GM10266 (cell line): ENCODE measurements at regions not wholly inside any gene's neighbourhood (a gene's known extent, or its start where the extent isn't known, plus 50 kb on each side); places are given as distances from the start of the nearest gene placed in this dataset.

Experiments used
- DNase-seq: peaks from one replicate; pipeline ENCODE4 v3.0.0; 2012; ENCODE audit errors: extremely low spot score
- TF ChIP-seq, protein P1 (sequence below): IDR thresholded peaks from 2 replicates; pipeline ENCODE4 v1.5.1; 2012; ENCODE audit warnings: mild to moderate bottlenecking, low read depth; ENCODE audit not compliant: control insufficient read depth, insufficient read depth; ENCODE audit errors: missing control alignments

DNA sequence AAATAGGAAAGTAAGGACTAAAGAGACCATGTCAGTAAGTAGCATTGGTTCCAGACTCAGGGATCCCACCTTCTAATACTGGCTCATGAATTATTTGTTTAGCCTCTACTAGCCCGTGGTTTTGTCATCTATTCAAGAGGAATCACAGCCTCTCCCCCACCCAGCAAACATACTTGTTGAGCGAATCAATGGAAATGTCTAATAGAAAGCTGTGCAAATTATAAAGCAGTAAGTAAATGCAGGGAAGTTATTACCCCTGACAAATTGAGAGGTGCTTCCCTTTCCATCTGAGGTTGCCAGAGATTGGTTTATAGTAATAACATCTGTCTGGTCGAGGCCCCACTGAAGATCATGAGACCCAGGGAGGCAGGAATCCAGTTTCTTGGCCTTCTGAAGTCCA is 219.3 kb upstream of the OSR1 start:
- TF ChIP-seq, protein P1, sequence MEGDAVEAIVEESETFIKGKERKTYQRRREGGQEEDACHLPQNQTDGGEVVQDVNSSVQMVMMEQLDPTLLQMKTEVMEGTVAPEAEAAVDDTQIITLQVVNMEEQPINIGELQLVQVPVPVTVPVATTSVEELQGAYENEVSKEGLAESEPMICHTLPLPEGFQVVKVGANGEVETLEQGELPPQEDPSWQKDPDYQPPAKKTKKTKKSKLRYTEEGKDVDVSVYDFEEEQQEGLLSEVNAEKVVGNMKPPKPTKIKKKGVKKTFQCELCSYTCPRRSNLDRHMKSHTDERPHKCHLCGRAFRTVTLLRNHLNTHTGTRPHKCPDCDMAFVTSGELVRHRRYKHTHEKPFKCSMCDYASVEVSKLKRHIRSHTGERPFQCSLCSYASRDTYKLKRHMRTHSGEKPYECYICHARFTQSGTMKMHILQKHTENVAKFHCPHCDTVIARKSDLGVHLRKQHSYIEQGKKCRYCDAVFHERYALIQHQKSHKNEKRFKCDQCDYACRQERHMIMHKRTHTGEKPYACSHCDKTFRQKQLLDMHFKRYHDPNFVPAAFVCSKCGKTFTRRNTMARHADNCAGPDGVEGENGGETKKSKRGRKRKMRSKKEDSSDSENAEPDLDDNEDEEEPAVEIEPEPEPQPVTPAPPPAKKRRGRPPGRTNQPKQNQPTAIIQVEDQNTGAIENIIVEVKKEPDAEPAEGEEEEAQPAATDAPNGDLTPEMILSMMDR = no peak
- no peak for DNase-seq

DNA sequence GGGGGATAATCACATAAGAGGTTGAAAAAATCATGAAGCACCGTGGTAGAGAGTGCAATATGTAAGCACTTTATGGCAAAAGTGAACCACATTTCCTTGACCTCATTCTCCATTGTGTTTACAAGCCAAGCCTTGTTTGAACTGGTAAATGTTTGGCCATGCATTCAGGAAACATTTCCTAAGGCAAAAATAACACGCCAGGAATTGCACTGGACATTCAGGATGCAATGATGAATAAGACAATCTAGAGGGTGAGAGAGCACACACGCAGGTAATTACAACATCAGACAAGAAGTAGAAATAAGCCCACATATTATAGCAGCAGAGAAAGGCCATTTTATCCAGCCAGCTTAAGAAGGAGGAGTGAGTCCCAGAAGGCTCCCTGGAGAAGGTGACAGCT is 218.0 kb upstream of the OSR1 start:
- TF ChIP-seq, protein P1 = no peak
- DNase-seq = no peak

DNA sequence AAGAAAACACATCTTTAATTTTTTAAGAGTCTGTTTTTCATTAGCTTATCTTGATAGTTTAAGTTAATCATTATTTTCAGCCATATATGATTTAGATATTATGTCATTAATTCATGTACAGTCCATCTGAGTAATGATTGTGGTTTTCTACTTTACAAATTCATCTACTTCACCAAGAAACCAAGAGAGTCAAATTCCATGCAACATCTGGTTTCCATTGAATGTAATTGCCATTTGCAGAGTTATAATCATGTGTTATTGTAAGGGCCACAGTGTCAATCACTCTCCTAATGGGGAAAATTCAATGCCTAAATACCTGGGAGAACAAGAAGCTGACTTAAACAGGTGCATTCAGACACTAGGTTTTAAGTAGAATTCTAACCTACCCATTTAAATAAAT is 217.2 kb upstream of the OSR1 start:
- no peak for DNase-seq
- TF ChIP-seq, protein P1 = no peak

DNA sequence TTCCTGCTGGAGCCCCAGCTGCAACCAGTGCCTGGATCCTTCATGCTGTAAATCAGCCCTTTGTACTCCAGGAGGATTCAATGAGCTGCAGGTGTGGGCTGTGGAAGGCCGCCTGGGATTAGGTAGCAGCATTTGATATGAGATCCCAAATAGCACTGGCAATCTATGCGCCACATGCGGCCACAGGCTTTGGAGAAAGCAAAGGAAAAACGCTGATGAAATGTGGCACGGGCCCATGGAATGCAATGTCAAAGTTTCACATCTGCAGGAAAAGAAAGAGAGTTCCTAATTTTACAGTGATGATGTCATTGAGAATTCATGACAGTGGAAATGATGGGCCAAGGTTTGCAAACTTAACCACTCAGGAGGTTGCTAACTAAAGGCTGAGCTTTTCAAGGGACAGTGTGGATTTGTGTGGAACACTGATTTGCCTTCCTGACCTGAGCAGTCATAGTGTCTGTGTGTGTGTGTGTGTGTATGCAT is 216.4 kb upstream of the OSR1 start:
- TF ChIP-seq, protein P1 = no peak
- DNase-seq = no peak

DNA sequence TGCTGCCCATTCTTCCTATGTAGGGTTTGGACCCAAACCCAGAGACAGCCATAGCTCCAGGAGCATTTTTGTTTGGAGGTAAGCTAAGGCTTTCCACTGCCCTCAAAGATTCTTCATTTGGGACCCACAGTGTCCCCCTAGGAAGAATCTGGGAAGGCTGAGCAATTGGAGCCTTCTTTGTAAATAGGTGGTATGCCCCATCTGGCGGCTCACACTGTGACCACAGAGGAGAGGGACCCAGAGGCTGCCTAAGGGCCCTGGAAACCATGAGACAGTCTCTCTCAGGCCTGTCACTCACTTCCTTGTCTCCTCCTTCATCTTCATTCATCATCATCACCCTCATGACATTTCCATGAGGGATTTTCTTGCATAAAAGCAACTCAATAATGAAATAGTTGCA is 215.4 kb upstream of the OSR1 start:
- TF ChIP-seq, protein P1 = no peak
- DNase-seq = no peak

DNA sequence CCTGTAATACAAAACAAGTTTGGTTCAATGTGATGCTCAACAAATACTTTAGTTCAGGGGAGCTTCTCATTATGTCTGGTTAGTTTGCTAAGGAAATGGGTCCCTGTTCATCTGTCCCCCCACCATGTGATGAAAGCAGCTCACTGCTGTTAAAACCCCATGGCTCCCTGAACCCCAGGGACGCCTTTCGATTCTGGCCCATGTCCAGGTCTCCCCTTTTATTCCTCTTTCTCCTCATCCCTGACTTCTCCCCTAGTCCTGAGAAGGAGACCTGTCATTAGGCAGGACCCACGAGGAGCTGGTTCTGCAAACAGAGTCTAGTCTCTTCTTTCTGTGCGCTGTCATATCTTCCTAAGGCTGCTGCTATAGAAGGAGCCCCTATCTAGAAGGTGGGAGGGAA is 213.3 kb upstream of the OSR1 start:
- no peak for DNase-seq
- TF ChIP-seq, protein P1 = no peak

DNA sequence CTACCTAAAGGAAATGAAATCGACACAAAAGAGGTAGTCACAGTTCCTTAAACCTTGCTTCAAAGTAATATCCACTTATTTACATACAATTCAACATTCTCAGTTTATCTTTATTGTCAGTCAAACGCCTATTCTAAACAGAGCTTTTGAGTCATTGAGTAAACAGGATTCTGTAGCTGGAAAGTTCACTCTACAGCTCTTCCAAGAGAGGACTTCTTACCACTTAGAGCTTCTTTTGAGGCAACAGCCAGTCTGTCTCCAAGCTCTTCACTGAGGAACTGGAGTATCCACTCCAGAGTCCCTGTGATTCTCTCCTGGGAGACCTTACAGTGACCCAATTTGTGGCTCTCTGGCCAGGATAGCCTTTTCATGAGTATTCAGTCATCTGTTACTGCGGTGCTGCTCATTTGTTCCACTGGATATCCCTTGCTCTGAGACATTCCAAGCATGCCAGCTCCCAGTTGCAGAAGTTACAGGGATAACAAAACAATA is 210.9 kb upstream of the OSR1 start:
- TF ChIP-seq, protein P1 = no peak
- DNase-seq = no peak

DNA sequence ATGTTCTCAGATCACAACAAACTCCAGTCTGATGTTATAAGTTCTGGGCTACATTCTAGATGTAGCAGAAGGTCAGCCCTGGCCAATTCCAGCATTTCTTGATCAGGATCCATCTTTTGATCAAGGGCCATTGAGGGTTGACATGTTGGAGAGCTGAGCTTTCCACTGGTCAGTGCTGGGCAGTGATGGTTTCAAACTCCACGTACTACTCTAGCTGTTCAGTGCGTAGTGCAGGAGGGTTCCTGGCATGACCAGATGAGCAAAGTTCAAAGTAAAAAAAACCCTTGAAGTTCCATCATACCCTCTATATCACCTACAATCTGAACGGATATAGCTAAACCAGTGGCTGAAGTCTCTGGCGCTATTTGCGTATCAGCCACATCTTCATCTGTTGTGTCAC is 210.4 kb upstream of the OSR1 start:
- TF ChIP-seq, protein P1 = no peak
- DNase-seq = no peak
